ENCODE measurements at regions not wholly inside any gene's neighbourhood (a gene's known extent, or its start where the extent isn't known, plus 50 kb on each side); places are given as distances from the start of the nearest gene placed in this dataset.

- ChIA-PET POLR2A (no interaction called here), CTCF (no interaction called here)
- DNase-seq (ENCODE audit: low read depth, low spot score): no peak
- TF ChIP-seq CTCF (IDR thresholded peaks at IDR 0.05; ENCODE audit: insufficient read depth, low read length, missing control alignments): no peak
- no peak overlapping the region for H3K4me3 ChIP-seq (ENCODE audit: low read depth, low read length)
Observed at GRCh38 chr20:56166781-56167465, 81.6 kb upstream of the MC3R start.

GRCh38 chr20:56171087-56172012 lies 77.2 kb upstream of the MC3R start:
- DNase-seq (ENCODE audit: low read depth, low spot score): no peak
- POLR2A ChIA-PET: no interaction called here
- CTCF ChIA-PET: no interaction called here
- no peak for TF ChIP-seq CTCF (IDR thresholded peaks at IDR 0.05; ENCODE audit: insufficient read depth, low read length, missing control alignments)
- no peak overlapping the region for H3K4me3 ChIP-seq (ENCODE audit: low read depth, low read length)

- CTCF ChIA-PET: no interaction called here
- POLR2A ChIA-PET: no interaction called here
- TF ChIP-seq CTCF (IDR thresholded peaks at IDR 0.05; ENCODE audit: insufficient read depth, low read length, missing control alignments): no peak
- no peak overlapping the region for H3K4me3 ChIP-seq (ENCODE audit: low read depth, low read length)
- no peak for DNase-seq (ENCODE audit: low read depth, low spot score)
Observed at GRCh38 chr20:56173438-56173837, 75.1 kb upstream of the MC3R start.

- POLR2A ChIA-PET: no interaction called here
- CTCF ChIA-PET: no interaction called here
- DNase-seq (ENCODE audit: low read depth, low spot score): no peak
- TF ChIP-seq CTCF (IDR thresholded peaks at IDR 0.05; ENCODE audit: insufficient read depth, low read length, missing control alignments): no peak
- H3K4me3 ChIP-seq (ENCODE audit: low read depth, low read length): no peak overlapping the region
Observed at GRCh38 chr20:56174416-56174815, 74.1 kb upstream of the MC3R start.

- CTCF ChIA-PET: interaction anchor here (1.2 kb wide), 1 partner anchor 1494 kb away, joined by 3 read pairs; no protein-coding TSS in a partner anchor
- no peak overlapping the region for H3K4me3 ChIP-seq (ENCODE audit: low read depth, low read length)
- DNase-seq (ENCODE audit: low read depth, low spot score): no peak
- TF ChIP-seq CTCF (IDR thresholded peaks at IDR 0.05; ENCODE audit: insufficient read depth, low read length, missing control alignments): no peak
- POLR2A ChIA-PET: no interaction called here
Observed at GRCh38 chr20:56175884-56176283, 72.6 kb upstream of the MC3R start.

- ChIA-PET POLR2A (no interaction called here), CTCF (no interaction called here)
- TF ChIP-seq CTCF (IDR thresholded peaks at IDR 0.05; ENCODE audit: insufficient read depth, low read length, missing control alignments): no peak
- no peak for DNase-seq (ENCODE audit: low read depth, low spot score)
- no peak overlapping the region for H3K4me3 ChIP-seq (ENCODE audit: low read depth, low read length)
Observed at GRCh38 chr20:56178219-56178618, 70.3 kb upstream of the MC3R start.

Measured in AG04449 (cell line).